Thymus (tissue), 11 donors: ENCODE measurements at regions not wholly inside any gene's neighbourhood (a gene's known extent, or its start where the extent isn't known, plus 50 kb on each side); places are given as distances from the start of the nearest gene placed in this dataset.
"Not testable (repeated sequence)": the region's sequence is repeated elsewhere in the genome, so short reads cannot be mapped to it uniquely, and the experiment has no call there.

ENCODE experiments used
- DNase-seq, 9 donors: peaks; one replicate each; pipeline ENCODE4 v3.0.0-alpha.2; 2013; ENCODE audit warnings: low spot score in 9 of 9, low read depth in 6 of 9, missing footprints in 1 of 9
- H3K27ac ChIP-seq, 2 donors: one replicate each; pipeline ENCODE4 v1.5.1; 2013; ENCODE audit warnings: control low read depth in 1 of 2, low read depth in 1 of 2, low read length in 1 of 2, mild to moderate bottlenecking in 1 of 2, moderate library complexity in 1 of 2
- H3K27me3 ChIP-seq, 2 donors: one replicate each; pipeline ENCODE4 v1.5.1; 2013; ENCODE audit warnings: low read length in 1 of 2; ENCODE audit not compliant: control insufficient read depth in 2 of 2, insufficient read depth in 1 of 2
- H3K36me3 ChIP-seq, 2 donors: one replicate each; pipeline ENCODE4 v1.5.1; 2013; ENCODE audit warnings: low read length in 1 of 2, mild to moderate bottlenecking in 1 of 2, moderate library complexity in 1 of 2; ENCODE audit not compliant: control insufficient read depth in 2 of 2, insufficient read depth in 2 of 2
- H3K4me1 ChIP-seq, 2 donors: one replicate each; pipeline ENCODE4 v1.5.1; 2013; ENCODE audit warnings: low read length in 2 of 2; ENCODE audit not compliant: control insufficient read depth in 2 of 2, insufficient read depth in 2 of 2
- H3K4me3 ChIP-seq, 2 donors: one replicate each; pipeline ENCODE4 v1.5.1; 2013; ENCODE audit warnings: low read length in 2 of 2, control low read depth in 1 of 2, mild to moderate bottlenecking in 1 of 2
- H3K9me3 ChIP-seq, 2 donors: one replicate each; pipeline ENCODE4 v1.5.1; 2013; ENCODE audit warnings: low read length in 1 of 2, mild to moderate bottlenecking in 1 of 2; ENCODE audit not compliant: control insufficient read depth in 2 of 2, insufficient read depth in 1 of 2
- WGBS: extraction: QIAGEN DNeasy Blood & Tissue Kit; methylation state at CpG from one replicate; pipeline ENCODE4 v1.1.7; 2013; 5-methylcytosine and 5-hydroxymethylcytosine counted together
- donor health status: healthy.

GRCh38 chr3:36182024-36182423 is 198.3 kb upstream of the STAC start:
- Histone ChIP-seq H3K9me3 (no peaks in the 10 kb centered on the region), H3K27ac (no peak overlapping the region), H3K36me3 (no peaks in the 10 kb centered on the region), H3K4me1 (no peaks in the 10 kb centered on the region), H3K4me3 (no peak overlapping the region), H3K27me3 (no peaks in the 10 kb centered on the region)
- no peak for DNase-seq
- 97% methylated on average over 2 of the region's 2 CpGs for WGBS

- H3K27me3 ChIP-seq, H3K4me3 ChIP-seq, H3K36me3 ChIP-seq, H3K27ac ChIP-seq, DNase-seq, H3K9me3 ChIP-seq, H3K4me1 ChIP-seq: not testable (repeated sequence)
- WGBS = 97% methylated on average over 2 of the region's 2 CpGs
Observed at GRCh38 chr3:36187197-36187596, 193.1 kb upstream of the STAC start.

GRCh38 chr3:36192901-36193300 is 187.4 kb upstream of the STAC start:
- Histone ChIP-seq H3K4me1 (no peaks in the 10 kb centered on the region), H3K4me3 (no peak overlapping the region), H3K36me3 (no peaks in the 10 kb centered on the region), H3K27ac (no peak overlapping the region), H3K27me3 (no peaks in the 10 kb centered on the region), H3K9me3 (no peaks in the 10 kb centered on the region)
- DNase-seq = no peak

GRCh38 chr3:36193448-36193847 is 186.9 kb upstream of the STAC start:
- no peak overlapping the region for H3K4me3 ChIP-seq
- no peak overlapping the region for H3K27ac ChIP-seq
- no peaks in the 10 kb centered on the region for H3K27me3 ChIP-seq
- no peaks in the 10 kb centered on the region for H3K4me1 ChIP-seq
- 55% methylated on average over 2 of the region's 2 CpGs for whole genome bisulfite sequencing
- no peaks in the 10 kb centered on the region for H3K9me3 ChIP-seq
- H3K36me3 ChIP-seq = no peaks in the 10 kb centered on the region
- no peak for DNase-seq

- Histone ChIP-seq H3K9me3 (no peaks in the 10 kb centered on the region), H3K27me3 (no peaks in the 10 kb centered on the region), H3K27ac (no peak overlapping the region), H3K4me3 (no peak overlapping the region), H3K36me3 (no peaks in the 10 kb centered on the region), H3K4me1 (no peaks in the 10 kb centered on the region)
- no peak for DNase-seq
Observed at GRCh38 chr3:36196058-36196457, 184.2 kb upstream of the STAC start.

- Histone ChIP-seq H3K9me3 (no peaks in the 10 kb centered on the region), H3K27me3 (no peaks in the 10 kb centered on the region), H3K36me3 (no peaks in the 10 kb centered on the region), H3K4me3 (no peak overlapping the region), H3K4me1 (no peaks in the 10 kb centered on the region), H3K27ac (no peak overlapping the region)
- WGBS = 0% methylated on average over 1 of the region's 1 CpG
- DNase-seq = no peak
Observed at GRCh38 chr3:36197151-36197550, 183.2 kb upstream of the STAC start.

- Histone ChIP-seq H3K9me3 (no peaks in the 10 kb centered on the region), H3K27ac (no peak overlapping the region), H3K27me3 (no peaks in the 10 kb centered on the region), H3K4me3 (no peak overlapping the region), H3K36me3 (no peaks in the 10 kb centered on the region), H3K4me1 (no peaks in the 10 kb centered on the region)
- no peak for DNase-seq
Observed at GRCh38 chr3:36201546-36201945, 178.8 kb upstream of the STAC start.

GRCh38 chr3:36206956-36207580 is 173.2 kb upstream of the STAC start:
- no peak for DNase-seq
- no peaks in the 10 kb centered on the region for H3K36me3 ChIP-seq
- WGBS = 50% methylated on average over 4 of the region's 4 CpGs
- H3K27me3 ChIP-seq = no peaks in the 10 kb centered on the region
- no peak overlapping the region for H3K27ac ChIP-seq
- no peak overlapping the region for H3K4me3 ChIP-seq
- no peaks in the 10 kb centered on the region for H3K4me1 ChIP-seq
- H3K9me3 ChIP-seq = no peaks in the 10 kb centered on the region

- Histone ChIP-seq H3K4me3 (no peak overlapping the region), H3K27me3 (no peaks in the 10 kb centered on the region), H3K9me3 (no peaks in the 10 kb centered on the region), H3K36me3 (no peaks in the 10 kb centered on the region), H3K27ac (no peak overlapping the region), H3K4me1 (no peaks in the 10 kb centered on the region)
- DNase-seq = no peak
- WGBS = 81% methylated on average over 3 of the region's 3 CpGs
Observed at GRCh38 chr3:36210840-36211651, 169.3 kb upstream of the STAC start.
